Trophoblast cell (in vitro differentiated cells and primary cell): ENCODE measurements at regions not wholly inside any gene's neighbourhood (a gene's known extent, or its start where the extent isn't known, plus 50 kb on each side); places are given as distances from the start of the nearest gene placed in this dataset.
"Not testable (repeated sequence)": the region's sequence is repeated elsewhere in the genome, so short reads cannot be mapped to it uniquely, and the experiment has no call there.

Experiments
- DNase-seq, 2 donors: peaks; one replicate each; pipeline ENCODE4 v3.0.0-alpha.2; 2016
- H2AFZ ChIP-seq: 2 replicates; pipeline ENCODE4 v1.6.1; 2013; ENCODE audit warnings: low read length, moderate library complexity, mild to moderate bottlenecking; ENCODE audit not compliant: insufficient read depth, poor library complexity
- H2AK5ac ChIP-seq: 2 replicates; pipeline ENCODE4 v1.6.1; 2013; ENCODE audit warnings: mild to moderate bottlenecking, low read length
- H2BK120ac ChIP-seq: 2 replicates; pipeline ENCODE4 v1.6.1; 2013; ENCODE audit warnings: low read length, mild to moderate bottlenecking, moderate library complexity; ENCODE audit not compliant: insufficient read depth, poor library complexity
- H2BK12ac ChIP-seq: 2 replicates; pipeline ENCODE4 v1.6.1; 2013; ENCODE audit warnings: mild to moderate bottlenecking, low read length, moderate library complexity
- H2BK5ac ChIP-seq: 2 replicates; pipeline ENCODE4 v1.6.1; 2013; ENCODE audit warnings: low read length, low read depth, moderate library complexity, mild to moderate bottlenecking; ENCODE audit not compliant: poor library complexity
- H3K14ac ChIP-seq: 2 replicates; pipeline ENCODE4 v1.6.1; 2013; ENCODE audit warnings: mild to moderate bottlenecking, low read length
- H3K18ac ChIP-seq: 2 replicates; pipeline ENCODE4 v1.6.1; 2013; ENCODE audit warnings: mild to moderate bottlenecking, low read length
- H3K23ac ChIP-seq: 2 replicates; pipeline ENCODE4 v1.6.1; 2013; ENCODE audit warnings: low read length
- H3K27ac ChIP-seq: 2 replicates; pipeline ENCODE4 v1.5.1; 2013; ENCODE audit warnings: low read depth, mild to moderate bottlenecking, inconsistent platforms, low read length, moderate library complexity
- H3K27me3 ChIP-seq: 2 replicates; pipeline ENCODE4 v1.6.1; 2013; ENCODE audit warnings: inconsistent platforms, mild to moderate bottlenecking, low read length, moderate library complexity; ENCODE audit not compliant: insufficient read depth
- H3K36me3 ChIP-seq, 2 experiments: 1 replicate in 1 of 2; 2 replicates in 1 of 2; pipeline ENCODE4 v1.6.1; 2013; ENCODE audit warnings: low read length in 2 of 2, mild to moderate bottlenecking in 2 of 2, moderate library complexity in 1 of 2; ENCODE audit not compliant: insufficient read depth in 2 of 2, control insufficient read depth in 1 of 2
- H3K4ac ChIP-seq: 2 replicates; pipeline ENCODE4 v1.6.1; 2013; ENCODE audit warnings: low read depth, mild to moderate bottlenecking, low read length, moderate library complexity
- H3K4me1 ChIP-seq, 2 experiments: 1 replicate in 1 of 2; 2 replicates in 1 of 2; pipeline ENCODE4 v1.6.1; 2013; ENCODE audit warnings: low read length in 2 of 2, mild to moderate bottlenecking in 2 of 2, moderate library complexity in 1 of 2; ENCODE audit not compliant: insufficient read depth in 2 of 2, control insufficient read depth in 1 of 2
- H3K4me2 ChIP-seq: 2 replicates; pipeline ENCODE4 v1.6.1; 2013; ENCODE audit warnings: inconsistent platforms, mild to moderate bottlenecking, low read length, moderate library complexity
- H3K4me3 ChIP-seq: 2 replicates; pipeline ENCODE4 v1.5.1; 2013; ENCODE audit warnings: mild to moderate bottlenecking, low read depth, low read length, inconsistent platforms
- H3K79me1 ChIP-seq: one replicate; pipeline ENCODE4 v1.6.1; 2013; ENCODE audit warnings: low read length
- H3K79me2 ChIP-seq: 2 replicates; pipeline ENCODE4 v1.6.1; 2013; ENCODE audit warnings: low read length, mild to moderate bottlenecking; ENCODE audit not compliant: control insufficient read depth, insufficient read depth, poor library complexity
- H3K9ac ChIP-seq: 2 replicates; pipeline ENCODE4 v1.6.1; 2013; ENCODE audit warnings: mild to moderate bottlenecking, low read length
- H3K9me3 ChIP-seq: 2 replicates; pipeline ENCODE4 v1.6.1; 2013; ENCODE audit warnings: low read depth, mild to moderate bottlenecking, control low read depth, inconsistent platforms, low read length; ENCODE audit not compliant: insufficient read depth
- H4K12ac ChIP-seq: 2 replicates; pipeline ENCODE4 v1.6.1; 2013; ENCODE audit warnings: low read depth, mild to moderate bottlenecking, low read length, moderate library complexity
- H4K8ac ChIP-seq: 2 replicates; pipeline ENCODE4 v1.6.1; 2013; ENCODE audit warnings: low read depth, mild to moderate bottlenecking, low read length, moderate library complexity
- H4K91ac ChIP-seq: one replicate; pipeline ENCODE4 v1.6.1; 2013; ENCODE audit warnings: low read depth, mild to moderate bottlenecking, low read length, moderate library complexity
- WGBS: extraction: QIAGEN DNeasy Blood & Tissue Kit; methylation state at CpG from one replicate; pipeline ENCODE4 v1.1.7; 2013; ENCODE audit warnings: missing lambda C conversion rate; ENCODE audit not compliant: insufficient read length, insufficient coverage; ENCODE audit errors: extremely low coverage; 5-methylcytosine and 5-hydroxymethylcytosine counted together

GRCh38 chr6:85357651-85358050, 92.2 kb upstream of the NT5E start:
- no peak overlapping the region for H3K4me2 ChIP-seq
- H3K9me3 ChIP-seq, result no peaks in the 10 kb centered on the region
- H2AFZ ChIP-seq, result no peak overlapping the region
- no peaks in the 10 kb centered on the region for H3K79me2 ChIP-seq
- H3K4ac ChIP-seq, result no peak overlapping the region
- no peak overlapping the region for H4K8ac ChIP-seq
- WGBS, result no CpG with 5 or more reads among the region's 1 CpG
- DNase-seq, result no peak
- no peak overlapping the region for H3K18ac ChIP-seq
- H3K27ac ChIP-seq, result no peak overlapping the region
- no peaks in the 10 kb centered on the region for H3K36me3 ChIP-seq
- H3K79me1 ChIP-seq, result peaks cover 2% of the 10 kb centered on the region
- no peak overlapping the region for H2BK12ac ChIP-seq
- no peak overlapping the region for H3K23ac ChIP-seq
- H3K27me3 ChIP-seq, result no peaks in the 10 kb centered on the region
- H2BK5ac ChIP-seq, result no peak overlapping the region
- no peak overlapping the region for H4K12ac ChIP-seq
- H2AK5ac ChIP-seq, result no peak overlapping the region
- H4K91ac ChIP-seq, result no peak overlapping the region
- H3K14ac ChIP-seq, result no peak overlapping the region
- H3K9ac ChIP-seq, result no peak overlapping the region
- H3K4me3 ChIP-seq, result no peak overlapping the region
- peaks cover 3% of the 10 kb centered on the region in 2 experiments for H3K4me1 ChIP-seq
- H2BK120ac ChIP-seq, result no peak overlapping the region

- H3K4ac ChIP-seq, H4K8ac ChIP-seq, H3K9me3 ChIP-seq: not testable (repeated sequence)
Observed at GRCh38 chr6:85356743-85357142, 93.1 kb upstream of the NT5E start.

GRCh38 chr6:85355816-85356215, 94.1 kb upstream of the NT5E start:
- Histone ChIP-seq H3K18ac (no peak overlapping the region), H2BK5ac (no peak overlapping the region), H2BK120ac (no peak overlapping the region), H3K14ac (no peak overlapping the region), H3K79me2 (no peaks in the 10 kb centered on the region), H3K9me3 (no peaks in the 10 kb centered on the region), H3K4ac (no peak overlapping the region), H3K9ac (no peak overlapping the region), H3K4me2 (no peak overlapping the region), H3K27me3 (no peaks in the 10 kb centered on the region), H3K4me3 (no peak overlapping the region), H3K27ac (no peak overlapping the region), H4K91ac (no peak overlapping the region), H2AFZ (no peak overlapping the region), H4K12ac (no peak overlapping the region), H3K4me1 (no peaks in the 10 kb centered on the region), H2BK12ac (no peak overlapping the region), H2AK5ac (no peak overlapping the region), H3K36me3 (no peaks in the 10 kb centered on the region), H3K79me1 (no peaks in the 10 kb centered on the region), H4K8ac (no peak overlapping the region), H3K23ac (no peak overlapping the region)
- DNase-seq, result no peak
- no CpG with 5 or more reads among the region's 2 CpGs for WGBS

More at GRCh38 chr6:85356743-85357142, 93.1 kb upstream of the NT5E start:
- not testable (repeated sequence) for H4K91ac ChIP-seq, H3K4me2 ChIP-seq, H2BK120ac ChIP-seq, DNase-seq, H3K79me1 ChIP-seq, H2BK5ac ChIP-seq, H3K4me1 ChIP-seq, H3K79me2 ChIP-seq, H3K27me3 ChIP-seq, H4K12ac ChIP-seq, H3K18ac ChIP-seq, H2AK5ac ChIP-seq, H3K23ac ChIP-seq, H2AFZ ChIP-seq, H3K36me3 ChIP-seq, H3K9ac ChIP-seq, H3K4me3 ChIP-seq, H2BK12ac ChIP-seq, H3K27ac ChIP-seq, H3K14ac ChIP-seq
- WGBS, result no CpG with 5 or more reads among the region's 3 CpGs

- H3K36me3 ChIP-seq, result no peaks in the 10 kb centered on the region
- no peak overlapping the region for H3K4me2 ChIP-seq
- no peak overlapping the region for H2AK5ac ChIP-seq
- no peaks in the 10 kb centered on the region for H3K27me3 ChIP-seq
- H3K14ac ChIP-seq, result no peak overlapping the region
- H4K91ac ChIP-seq, result no peak overlapping the region
- no peak overlapping the region for H2BK5ac ChIP-seq
- no peaks in the 10 kb centered on the region for H3K9me3 ChIP-seq
- no peak overlapping the region for H2BK12ac ChIP-seq
- no CpG with 5 or more reads among the region's 10 CpGs for WGBS
- no peak overlapping the region for H3K4me3 ChIP-seq
- no peaks in the 10 kb centered on the region for H3K79me2 ChIP-seq
- H3K18ac ChIP-seq, result no peak overlapping the region
- H3K4ac ChIP-seq, result no peak overlapping the region
- H3K23ac ChIP-seq, result no peak overlapping the region
- DNase-seq, result peak; percentile 52 to 86
- H3K4me1 ChIP-seq, result no peaks in the 10 kb centered on the region
- H2AFZ ChIP-seq, result no peak overlapping the region
- no peak overlapping the region for H3K9ac ChIP-seq
- H4K12ac ChIP-seq, result no peak overlapping the region
- no peak overlapping the region for H3K27ac ChIP-seq
- no peaks in the 10 kb centered on the region for H3K79me1 ChIP-seq
- no peak overlapping the region for H2BK120ac ChIP-seq
- H4K8ac ChIP-seq, result no peak overlapping the region
Observed at GRCh38 chr6:85354761-85355618, 94.9 kb upstream of the NT5E start.
